ENCODE measurements at regions not wholly inside any gene's neighbourhood (a gene's known extent, or its start where the extent isn't known, plus 50 kb on each side); places are given as distances from the start of the nearest gene placed in this dataset.

GRCh38 chr10:71136036-71136721 is 76.2 kb upstream of the UNC5B start:
- no peak for TF ChIP-seq CTCF (IDR thresholded peaks at IDR 0.05; ENCODE audit: unreplicated experiment)
- Mint-ChIP-seq H3K9me3 (ENCODE audit: low read depth, unreplicated experiment) (no peaks in the 10 kb centered on the region), H3K4me3 (ENCODE audit: low read depth, unreplicated experiment) (no peak overlapping the region), H3K27ac (ENCODE audit: unreplicated experiment) (no peak overlapping the region), H3K4me1 (ENCODE audit: low read depth, unreplicated experiment) (no peaks in the 10 kb centered on the region), H3K36me3 (ENCODE audit: insufficient read depth, unreplicated experiment) (no peaks in the 10 kb centered on the region), H3K27me3 (ENCODE audit: unreplicated experiment) (peaks cover 100% of the 10 kb centered on the region)
- intact Hi-C loops (cut with micrococcal nuclease; ENCODE audit: unreplicated experiment): no loop called here
- no TSS peak for BruUV-seq (replicated peaks)
- no peak for DNase-seq
- CTCF ChIA-PET: no interaction called here

- Mint-ChIP-seq H3K4me1 (ENCODE audit: low read depth, unreplicated experiment) (no peaks in the 10 kb centered on the region), H3K9me3 (ENCODE audit: low read depth, unreplicated experiment) (no peaks in the 10 kb centered on the region), H3K4me3 (ENCODE audit: low read depth, unreplicated experiment) (no peak overlapping the region), H3K27me3 (ENCODE audit: unreplicated experiment) (peaks cover 100% of the 10 kb centered on the region), H3K27ac (ENCODE audit: unreplicated experiment) (no peak overlapping the region), H3K36me3 (ENCODE audit: insufficient read depth, unreplicated experiment) (no peaks in the 10 kb centered on the region)
- no TSS peak for BruUV-seq (replicated peaks)
- intact Hi-C loops (cut with micrococcal nuclease; ENCODE audit: unreplicated experiment): no loop called here
- CTCF ChIA-PET: no interaction called here
- TF ChIP-seq CTCF (IDR thresholded peaks at IDR 0.05; ENCODE audit: unreplicated experiment): no peak
- DNase-seq: no peak
These were observed 74.7 kb upstream of the UNC5B start for GRCh38 chr10:71137701-71138100.

GRCh38 chr10:71138166-71138830 is 74.1 kb upstream of the UNC5B start:
- H3K27me3 Mint-ChIP-seq (ENCODE audit: unreplicated experiment): peaks cover 100% of the 10 kb centered on the region
- no TSS peak for BruUV-seq (replicated peaks)

GRCh38 chr10:71141528-71141927 is 70.8 kb upstream of the UNC5B start:
- Mint-ChIP-seq H3K27ac (ENCODE audit: unreplicated experiment) (no peak overlapping the region), H3K27me3 (ENCODE audit: unreplicated experiment) (peaks cover 68% of the 10 kb centered on the region), H3K36me3 (ENCODE audit: insufficient read depth, unreplicated experiment) (no peaks in the 10 kb centered on the region), H3K9me3 (ENCODE audit: low read depth, unreplicated experiment) (no peaks in the 10 kb centered on the region), H3K4me1 (ENCODE audit: low read depth, unreplicated experiment) (no peaks in the 10 kb centered on the region), H3K4me3 (ENCODE audit: low read depth, unreplicated experiment) (no peak overlapping the region)
- CTCF ChIA-PET: no interaction called here
- BruUV-seq (replicated peaks): no TSS peak
- intact Hi-C loops (cut with micrococcal nuclease; ENCODE audit: unreplicated experiment): no loop called here
- DNase-seq: no peak
- TF ChIP-seq CTCF (IDR thresholded peaks at IDR 0.05; ENCODE audit: unreplicated experiment): no peak

More at GRCh38 chr10:71138166-71138830, 74.1 kb upstream of the UNC5B start:
- H3K27ac Mint-ChIP-seq (ENCODE audit: unreplicated experiment): no peak overlapping the region
- CTCF ChIA-PET: no interaction called here
- intact Hi-C loops (cut with micrococcal nuclease; ENCODE audit: unreplicated experiment): no loop called here
- no peaks in the 10 kb centered on the region for H3K4me1 Mint-ChIP-seq (ENCODE audit: low read depth, unreplicated experiment)
- no peak overlapping the region for H3K4me3 Mint-ChIP-seq (ENCODE audit: low read depth, unreplicated experiment)
- H3K9me3 Mint-ChIP-seq (ENCODE audit: low read depth, unreplicated experiment): no peaks in the 10 kb centered on the region
- no peak for DNase-seq
- H3K36me3 Mint-ChIP-seq (ENCODE audit: insufficient read depth, unreplicated experiment): no peaks in the 10 kb centered on the region
- TF ChIP-seq CTCF (IDR thresholded peaks at IDR 0.05; ENCODE audit: unreplicated experiment): no peak

All from Calu3 (cell line).